ENCODE measurements at regions not wholly inside any gene's neighbourhood (a gene's known extent, or its start where the extent isn't known, plus 50 kb on each side); places are given as distances from the start of the nearest gene placed in this dataset.

- TF ChIP-seq ZNF75A (CRISPR knock-in tag; IDR thresholded peaks at IDR 0.05) (no peak), ZNF143 (CRISPR knock-in tag; IDR thresholded peaks at IDR 0.05) (no peak), NR4A1 (CRISPR knock-in tag; IDR thresholded peaks at IDR 0.05) (no peak), NR4A1 (tag; IDR thresholded peaks at IDR 0.05) (no peak), NCOA1 (IDR thresholded peaks at IDR 0.05; ENCODE audit: low read depth) (no peak)
These were observed 517.7 kb upstream of the MYT1L start (continued) for GRCh38 chr2:2848621-2849333.

GRCh38 chr2:2848198-2848597, 517.1 kb upstream of the MYT1L start:
- ChIA-PET POLR2A (no interaction called here), CTCF (ENCODE audit: low intra/inter-chr PET ratio) (no interaction called here)
- Histone ChIP-seq H3K27ac (ENCODE audit: extremely low read depth, low read depth, low read length) (no peak overlapping the region), H3K4me2 (ENCODE audit: insufficient read depth, low read length) (no peak overlapping the region), H3K9me3 (replicated peaks; ENCODE audit: control insufficient read depth, insufficient read depth, low read depth, low read length) (no peaks in the 10 kb centered on the region), H2AFZ (ENCODE audit: low read depth, low read length) (no peak overlapping the region), H3K79me2 (ENCODE audit: control insufficient read depth, insufficient read depth, low read length) (no peaks in the 10 kb centered on the region), H3K9ac (ENCODE audit: insufficient read depth in 1 of 2, low read depth in 2 of 2, low read length in 2 of 2) (no peak overlapping the region), H3K4me1 (replicated peaks in 1 of 2; ENCODE audit: control insufficient read depth in 2 of 2, insufficient read depth in 2 of 2, low read length in 2 of 2) (peaks cover 0 to 4% of the 10 kb centered on the region in 2 experiments; a peak in 1 of 5 replicates), H4K20me1 (replicated peaks; ENCODE audit: control insufficient read depth, insufficient read depth, low read length) (no peaks in the 10 kb centered on the region), H3K27me3 (ENCODE audit: control insufficient read depth in 2 of 2, insufficient read depth in 2 of 2, low read length in 2 of 2) (peaks cover 0 to 11% of the 10 kb centered on the region in 2 experiments; a peak in 2 of 5 replicates), H3K36me3 (ENCODE audit: control insufficient read depth, insufficient read depth, low read length) (no peaks in the 10 kb centered on the region), H3K4me3 (no peak overlapping the region), H3K9me1 (ENCODE audit: control insufficient read depth, insufficient read depth, low read length) (no peaks in the 10 kb centered on the region)
- in situ Hi-C loops (cut with MboI) = no loop called here
- no peak for DNase-seq (ENCODE audit: extremely low read depth in 1 of 4, low spot score in 3 of 4)
- no TSS peak for BruUV-seq (replicated peaks)
- 0% methylated on average over 6 of the region's 6 CpGs for WGBS (ENCODE audit: insufficient coverage, low coverage, missing lambda C conversion rate)
- no peak for ATAC-seq
- intact Hi-C loops (cut with micrococcal nuclease) = no loop called here
- FAIRE-seq = peak; percentile 59
- no peak for TF ChIP-seq NFE2L1 (tag; IDR thresholded peaks at IDR 0.05; ENCODE audit: borderline replicate concordance, low read depth)
- TF ChIP-seq TCF15 (CRISPR knock-in tag; IDR thresholded peaks at IDR 0.05) = no peak
- TF ChIP-seq CEBPG (CRISPR knock-in tag; IDR thresholded peaks at IDR 0.05) = no peak
- no peak for TF ChIP-seq CEBPG (tag; conservative IDR thresholded peaks at IDR 0.05 in 1 of 2, IDR thresholded peaks at IDR 0.05 in 1 of 2)
- TF ChIP-seq HDGF (IDR thresholded peaks at IDR 0.05) = no peak
- TF ChIP-seq HOXB6 (CRISPR knock-in tag; IDR thresholded peaks at IDR 0.05; ENCODE audit: borderline replicate concordance) = no peak
- no peak for TF ChIP-seq E2F6 (IDR thresholded peaks at IDR 0.05; ENCODE audit: borderline replicate concordance in 1 of 2, extremely low read depth in 1 of 2, insufficient read depth in 1 of 2, insufficient read length in 1 of 2, low read depth in 1 of 2, low read length in 1 of 2, poor library complexity in 1 of 2, severe bottlenecking in 1 of 2)
- no peak for TF ChIP-seq ZNF778 (CRISPR knock-in tag; IDR thresholded peaks at IDR 0.05)
- TF ChIP-seq KLF6 (CRISPR knock-in tag; IDR thresholded peaks at IDR 0.05; ENCODE audit: borderline replicate concordance) = no peak
- no peak for TF ChIP-seq CREB1 (IDR thresholded peaks at IDR 0.05)
- TF ChIP-seq CREB1 (CRISPR knock-in tag; IDR thresholded peaks at IDR 0.05) = no peak
- no peak for TF ChIP-seq TCF3 (CRISPR knock-in tag; IDR thresholded peaks at IDR 0.05)
- no peak for TF ChIP-seq SETDB1 (IDR thresholded peaks at IDR 0.05; ENCODE audit: low read length)
- no peak for TF ChIP-seq KAT8 (IDR thresholded peaks at IDR 0.05; ENCODE audit: low read depth)
- no peak for TF ChIP-seq CBX1 (IDR thresholded peaks at IDR 0.05; ENCODE audit: low read depth)

All from K562 (cell line).